GM19455 (cell line): ENCODE measurements at regions not wholly inside any gene's neighbourhood (a gene's known extent, or its start where the extent isn't known, plus 50 kb on each side); places are given as distances from the start of the nearest gene placed in this dataset.

Experiments used
- ATAC-seq: cut with Tn5 transposase; IDR thresholded peaks from one replicate; pipeline ENCODE4 v1.9.1; 2021; ENCODE audit not compliant: unreplicated experiment

DNA sequence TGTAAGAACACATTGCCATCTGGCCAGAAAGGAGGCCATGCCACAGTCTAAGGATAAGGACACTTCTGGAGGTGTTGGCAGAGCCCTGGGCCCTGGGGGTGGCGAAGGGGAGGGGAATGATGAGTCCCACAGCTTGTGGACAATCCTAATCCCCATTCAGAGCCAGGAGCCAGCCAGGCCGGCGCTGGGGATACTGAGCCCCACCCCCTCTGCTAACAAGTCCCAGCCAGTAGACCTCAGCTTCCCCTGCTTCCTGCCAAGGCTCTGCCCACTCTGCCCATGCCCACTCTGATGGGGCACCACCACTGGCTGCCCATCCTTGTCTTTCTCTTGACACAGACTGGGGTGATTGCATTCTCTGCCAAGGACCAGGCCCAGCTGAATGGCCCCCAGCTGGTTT is 71.9 kb downstream of the NAV1 start:
- ATAC-seq: no peak

DNA sequence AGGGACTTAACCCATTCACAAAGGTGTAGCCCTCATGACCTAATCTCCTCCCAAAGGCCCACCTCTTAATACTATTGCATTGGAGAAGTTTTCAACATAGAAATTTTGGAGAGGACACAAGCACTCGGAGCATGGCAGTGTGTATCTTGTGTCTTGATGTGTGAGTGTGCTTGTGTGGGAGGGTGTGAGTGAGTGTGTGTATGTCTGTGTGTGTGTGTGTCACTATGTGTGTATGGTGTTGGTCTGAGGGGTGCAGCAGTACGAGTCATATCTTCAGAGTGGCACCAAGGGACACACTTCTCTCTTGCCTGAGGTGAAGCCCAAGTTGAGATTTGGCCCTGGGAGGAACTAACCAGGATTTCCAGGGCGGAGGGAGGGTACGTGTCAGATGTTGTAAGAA is 73.7 kb downstream of the NAV1 start:
- ATAC-seq: no peak

DNA sequence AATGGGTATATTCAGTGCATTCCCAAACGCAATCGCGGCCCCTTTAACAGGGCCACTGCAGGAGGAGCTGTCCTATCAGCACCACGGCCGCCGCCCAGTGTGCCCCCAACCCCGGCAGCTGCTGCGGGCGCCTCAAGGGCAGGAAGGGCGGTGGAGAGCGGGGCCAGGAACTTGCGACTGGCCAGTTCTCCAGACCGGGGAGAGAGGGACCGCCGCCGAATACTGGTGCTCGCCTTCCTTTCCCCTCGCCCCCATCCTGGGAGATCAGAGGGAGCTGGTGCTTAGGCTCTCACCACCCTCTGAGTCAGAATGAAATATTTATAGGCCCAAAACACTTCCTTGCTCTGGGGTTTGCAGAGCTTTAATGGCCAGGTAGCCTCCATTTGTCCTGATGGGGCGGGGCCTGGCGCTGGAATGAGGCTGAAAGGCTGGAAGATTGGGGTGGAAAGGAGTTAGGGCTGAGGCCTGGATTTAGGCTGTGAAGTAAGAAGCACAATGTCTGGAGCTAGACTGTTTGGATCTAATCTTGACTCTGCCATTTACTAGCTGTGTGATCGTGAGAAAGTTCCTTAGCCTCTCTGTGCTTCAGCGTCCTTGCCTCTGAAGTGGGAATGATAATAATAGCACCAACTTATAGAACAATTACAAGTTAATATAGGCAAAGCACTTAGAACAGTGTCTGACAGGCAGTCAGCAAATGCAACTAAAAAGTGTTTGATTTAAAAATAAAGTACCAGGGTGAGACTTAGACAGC is 75.5 kb downstream of the NAV1 start:
- no peak for ATAC-seq

- ATAC-seq: no peak
Measured at GRCh38 chr1:201617157-201617556, 78.2 kb downstream of the NAV1 start.

- no peak for ATAC-seq
Measured at GRCh38 chr1:201618389-201618788, 79.5 kb downstream of the NAV1 start.

- no peak for ATAC-seq
Measured at GRCh38 chr1:201618905-201619304, 80.0 kb downstream of the NAV1 start.

- ATAC-seq: no peak
Measured at GRCh38 chr1:201619513-201619912, 80.6 kb downstream of the NAV1 start.

DNA sequence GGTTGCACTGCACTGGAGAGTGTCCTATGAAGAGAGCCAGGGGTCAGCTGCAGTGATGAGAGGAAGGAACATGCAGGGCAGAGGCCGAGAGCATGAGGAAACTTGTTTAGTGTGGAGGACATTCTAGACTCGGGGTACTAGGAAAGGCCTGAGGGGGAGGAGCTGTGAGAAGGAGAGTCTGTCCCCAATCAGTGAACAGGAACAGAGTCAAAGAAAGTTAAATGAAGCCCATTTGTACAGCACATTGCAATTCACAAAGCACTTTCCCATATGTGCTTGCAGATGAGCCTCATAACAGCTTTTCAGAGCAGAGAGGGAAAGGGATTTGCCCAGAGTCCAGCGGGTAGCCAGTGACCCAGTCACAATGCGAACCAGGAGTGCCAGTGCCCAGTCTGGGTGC is 83.4 kb downstream of the NAV1 start:
- no peak for ATAC-seq

DNA sequence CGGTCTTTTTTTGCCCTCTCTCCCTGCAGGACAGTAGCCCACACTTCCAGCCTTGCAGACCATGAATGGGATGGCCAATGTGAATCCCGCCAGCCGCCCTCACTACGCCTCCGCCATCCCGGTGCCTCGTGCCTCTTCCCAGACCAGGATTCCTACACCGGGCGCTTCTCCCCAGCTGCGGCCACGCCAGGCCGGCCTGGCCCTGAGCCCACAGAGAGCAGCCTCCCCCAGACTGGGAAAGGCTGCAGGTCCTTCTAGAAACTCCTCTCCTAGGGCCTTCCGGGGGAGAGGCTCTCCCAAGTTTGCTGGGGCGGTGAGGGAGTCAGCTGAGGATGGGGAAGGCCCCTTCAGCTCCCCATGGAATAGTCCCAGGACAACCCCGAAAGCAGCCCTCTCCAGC is 83.9 kb downstream of the NAV1 start:
- ATAC-seq: no peak

- ATAC-seq: no peak
Measured at GRCh38 chr1:201624741-201625225, 85.9 kb downstream of the NAV1 start.

- ATAC-seq: no peak
Measured at GRCh38 chr1:201625226-201625761, 86.4 kb downstream of the NAV1 start.

GRCh38 chr1:201625851-201626251 is 86.9 kb downstream of the NAV1 start:
- ATAC-seq: no peak

- ATAC-seq: no peak
Measured at GRCh38 chr1:201626629-201627275, 87.8 kb downstream of the NAV1 start.

- no peak for ATAC-seq
Measured at GRCh38 chr1:201628490-201628889, 89.6 kb downstream of the NAV1 start.

GRCh38 chr1:201630582-201630981 is 91.7 kb downstream of the NAV1 start:
- ATAC-seq: no peak

GRCh38 chr1:201631037-201631436 is 92.1 kb downstream of the NAV1 start:
- no peak for ATAC-seq

DNA sequence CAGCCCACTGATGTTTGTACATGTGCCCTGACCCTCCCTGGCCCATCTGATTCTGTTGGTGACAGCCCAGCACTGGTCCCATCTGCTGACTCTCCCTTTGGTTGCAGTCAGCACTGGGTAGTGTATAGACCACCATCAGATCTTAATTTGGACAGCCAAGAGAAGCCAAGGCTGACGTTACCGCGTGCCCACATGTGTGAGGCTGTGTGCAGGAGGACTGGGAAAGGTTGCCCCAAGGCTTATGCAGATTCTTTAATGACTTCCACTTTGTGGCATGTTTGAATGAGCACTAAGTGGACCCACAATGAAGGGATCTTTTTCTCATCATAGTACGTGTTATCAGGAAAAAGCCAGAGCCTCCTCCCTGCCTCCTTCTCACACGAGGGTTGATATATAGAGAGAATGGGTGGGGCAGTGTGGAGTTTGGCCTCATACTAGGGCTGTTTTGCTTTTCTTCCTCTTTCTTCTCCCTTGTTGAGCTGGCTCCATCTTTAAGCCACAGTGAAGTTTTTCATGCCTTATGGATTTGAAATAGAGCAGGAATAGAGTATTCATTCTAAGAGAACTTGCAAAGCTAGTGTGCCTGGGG is 93.5 kb downstream of the NAV1 start:
- ATAC-seq: no peak

DNA sequence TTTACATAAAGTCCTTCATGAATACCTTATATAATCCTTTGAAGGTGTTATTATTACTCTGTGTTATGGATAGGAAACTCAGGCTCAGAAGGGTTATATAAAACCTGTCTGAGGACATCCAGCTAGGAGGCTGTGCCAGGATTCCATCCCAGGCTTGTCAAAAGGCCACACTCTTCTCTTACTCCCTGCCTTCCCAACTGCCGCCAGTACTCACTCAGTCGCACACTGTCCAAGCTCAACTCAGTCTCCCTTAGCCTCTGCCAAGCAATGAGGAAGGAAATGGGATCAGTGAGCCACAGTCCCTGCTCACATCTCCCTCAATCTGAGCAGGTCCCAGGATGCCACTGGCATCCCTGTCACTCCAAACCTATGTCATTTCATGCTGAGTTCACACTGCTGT is 94.4 kb downstream of the NAV1 start:
- no peak for ATAC-seq

DNA sequence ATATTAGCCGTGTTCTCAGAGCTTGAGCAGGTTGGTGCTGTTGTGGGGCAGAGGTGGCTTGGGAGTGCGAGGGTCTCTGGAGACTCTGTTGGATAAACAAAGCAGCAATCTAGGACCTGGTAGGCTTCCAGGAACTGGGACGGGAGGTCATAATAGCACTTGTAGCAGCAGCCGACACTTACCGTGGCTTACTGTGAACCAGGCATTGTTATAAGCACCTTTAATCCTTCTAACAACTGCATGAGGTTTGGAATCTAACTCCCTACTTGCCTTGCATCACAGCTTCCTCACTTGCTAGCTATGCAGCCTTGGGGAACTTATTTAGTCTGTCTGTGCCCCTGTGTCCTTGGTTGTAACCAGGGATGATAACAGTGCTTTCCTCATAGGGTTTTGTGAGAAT is 94.9 kb downstream of the NAV1 start:
- no peak for ATAC-seq

DNA sequence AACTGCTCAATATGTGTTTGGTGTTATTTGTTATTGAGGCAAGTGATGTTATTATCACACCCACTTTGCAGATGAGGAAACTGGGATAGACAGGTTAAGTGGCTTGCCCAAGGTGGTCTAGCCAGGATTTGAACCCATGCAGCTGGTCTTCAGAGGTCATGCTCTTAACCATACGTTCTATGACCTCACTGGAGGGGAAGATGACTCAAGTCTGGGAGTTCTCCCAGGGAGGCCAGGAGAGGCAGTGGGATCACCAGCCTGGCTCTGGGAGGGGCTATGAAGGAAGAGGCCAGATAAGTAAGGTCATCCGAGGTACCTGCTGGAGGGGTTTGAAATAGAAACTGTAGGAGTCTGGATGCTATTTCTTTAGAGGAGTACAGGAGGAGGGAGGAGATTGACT is 95.3 kb downstream of the NAV1 start:
- ATAC-seq: no peak

DNA sequence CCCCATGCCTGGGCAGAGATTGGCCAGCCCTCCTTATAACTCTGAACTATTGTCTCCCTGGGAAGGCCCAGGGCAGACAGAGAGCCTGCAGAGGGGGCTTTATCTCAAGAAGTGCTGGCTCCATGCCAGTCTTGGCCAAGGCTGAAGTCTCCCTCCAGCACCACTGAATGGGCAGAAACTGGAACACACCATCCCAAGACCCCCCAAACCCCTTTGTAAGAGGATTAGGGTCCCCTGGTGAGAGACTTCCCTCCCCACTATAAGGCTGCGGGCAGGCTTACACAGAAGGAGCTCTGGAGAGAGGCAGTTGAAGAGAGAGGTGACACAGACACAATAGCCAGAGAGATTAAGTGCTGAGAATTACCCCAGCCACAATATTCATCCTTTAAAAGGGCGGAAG is 97.2 kb downstream of the NAV1 start:
- ATAC-seq: no peak

DNA sequence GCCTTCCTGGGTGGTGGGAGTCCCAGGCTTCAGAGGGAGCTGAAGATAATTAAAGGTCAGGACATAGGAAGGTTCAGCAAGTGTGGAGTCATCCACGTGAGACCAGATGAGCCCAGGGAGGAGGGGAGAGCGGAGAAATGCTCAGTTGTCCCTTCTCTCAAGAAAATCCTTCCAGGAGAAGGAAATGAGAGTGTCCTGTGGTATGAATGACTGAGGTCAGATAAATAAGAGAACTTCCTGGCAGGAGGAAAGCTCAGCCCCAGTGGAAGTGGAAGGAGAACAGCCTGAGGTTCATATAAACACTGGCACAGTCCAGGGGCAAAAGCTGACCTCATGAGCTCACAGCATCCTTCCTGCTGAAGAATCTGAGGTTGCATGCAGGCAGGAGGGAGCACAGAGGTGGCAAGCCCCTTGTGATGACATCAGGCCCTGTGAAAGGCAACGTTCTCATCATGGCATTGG is 97.6 kb downstream of the NAV1 start:
- no peak for ATAC-seq
